GM23338 (cell line): ENCODE measurements at regions not wholly inside any gene's neighbourhood (a gene's known extent, or its start where the extent isn't known, plus 50 kb on each side); places are given as distances from the start of the nearest gene placed in this dataset.

Source experiments
- CREB1 ChIP-seq: fragments of 250-450 bp; sonication (Bioruptor Pico); IDR thresholded peaks from 2 replicates; pipeline ENCODE4 v1.5.0; 2020; ENCODE audit warnings: low read depth, mild to moderate bottlenecking, moderate library complexity
- EZH2 ChIP-seq: fragments of 200-600 bp; sonication (generic); IDR thresholded peaks from one replicate; pipeline ENCODE4 v1.8.0; 2017; ENCODE audit warnings: antibody characterized with exemption, mild to moderate bottlenecking, low read depth; ENCODE audit not compliant: unreplicated experiment
- EZH2phosphoT487 ChIP-seq: fragments of 200-600 bp; sonication (generic); IDR thresholded peaks from one replicate; pipeline ENCODE4 v1.8.1; 2018; ENCODE audit warnings: antibody characterized with exemption; ENCODE audit not compliant: unreplicated experiment
- JUNB ChIP-seq: IDR thresholded peaks from one replicate; pipeline ENCODE4 v1.6.1; 2016; ENCODE audit warnings: antibody characterized with exemption; ENCODE audit not compliant: unreplicated experiment
- POLR2AphosphoS5 ChIP-seq: IDR thresholded peaks from 2 replicates; pipeline ENCODE4 v1.6.1; 2016; ENCODE audit warnings: antibody characterized with exemption, low read depth
- STAT1 ChIP-seq: IDR thresholded peaks from one replicate; pipeline ENCODE4 v1.6.1; 2016; ENCODE audit warnings: antibody characterized with exemption; ENCODE audit not compliant: unreplicated experiment
- ZNF114 ChIP-seq: fragments of 250-450 bp; sonication (Bioruptor Pico); IDR thresholded peaks from 2 replicates; pipeline ENCODE4 v1.5.0; 2020; ENCODE audit warnings: mild to moderate bottlenecking, moderate library complexity
- TF ChIP-seq, protein P1 (sequence below), 2 experiments: fragments of 200-600 bp in 1 of 2; sonication (generic) in 1 of 2; conservative IDR thresholded peaks; 2 replicates each; pipeline versions ENCODE4 v1.5.1 to v1.6.1; 2016 to 2017; ENCODE audit warnings: antibody characterized with exemption in 2 of 2, low read depth in 2 of 2, mild to moderate bottlenecking in 2 of 2, moderate library complexity in 1 of 2
- TF ChIP-seq, protein P2 (sequence below): IDR thresholded peaks from 2 replicates; pipeline ENCODE4 v1.6.1; 2016; ENCODE audit warnings: antibody characterized with exemption
- TF ChIP-seq, protein P3 (sequence below): IDR thresholded peaks from one replicate; pipeline ENCODE4 v1.6.1; 2018; ENCODE audit warnings: antibody characterized with exemption; ENCODE audit not compliant: unreplicated experiment

DNA sequence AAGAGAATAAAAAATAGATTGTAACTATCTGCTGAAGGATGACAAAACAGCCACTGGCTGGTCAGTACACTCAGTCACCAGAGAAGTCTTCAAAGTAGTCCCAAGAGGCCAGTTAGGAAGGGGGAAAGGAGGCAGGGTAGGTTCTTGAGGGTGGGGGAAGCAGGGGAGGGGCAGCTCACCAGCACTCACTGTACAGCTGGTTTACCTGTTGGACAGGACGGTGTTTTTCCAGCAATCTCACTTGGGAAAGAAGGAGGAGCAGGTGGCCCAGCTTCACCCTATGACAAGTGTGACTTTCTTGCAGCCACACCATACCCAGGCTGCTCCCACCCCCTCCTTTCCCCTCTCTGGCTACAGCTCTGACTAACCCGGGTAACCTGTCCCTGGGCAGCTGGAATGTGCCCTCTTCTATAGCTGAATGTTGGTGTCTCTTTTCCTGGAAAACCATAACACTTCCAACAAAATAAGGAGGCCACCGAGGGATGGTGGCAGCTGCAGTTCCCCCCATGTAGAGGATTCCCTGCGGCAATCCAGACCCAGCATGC lies 203.4 kb upstream of the NSMCE3 start:
- TF ChIP-seq, protein P1, sequence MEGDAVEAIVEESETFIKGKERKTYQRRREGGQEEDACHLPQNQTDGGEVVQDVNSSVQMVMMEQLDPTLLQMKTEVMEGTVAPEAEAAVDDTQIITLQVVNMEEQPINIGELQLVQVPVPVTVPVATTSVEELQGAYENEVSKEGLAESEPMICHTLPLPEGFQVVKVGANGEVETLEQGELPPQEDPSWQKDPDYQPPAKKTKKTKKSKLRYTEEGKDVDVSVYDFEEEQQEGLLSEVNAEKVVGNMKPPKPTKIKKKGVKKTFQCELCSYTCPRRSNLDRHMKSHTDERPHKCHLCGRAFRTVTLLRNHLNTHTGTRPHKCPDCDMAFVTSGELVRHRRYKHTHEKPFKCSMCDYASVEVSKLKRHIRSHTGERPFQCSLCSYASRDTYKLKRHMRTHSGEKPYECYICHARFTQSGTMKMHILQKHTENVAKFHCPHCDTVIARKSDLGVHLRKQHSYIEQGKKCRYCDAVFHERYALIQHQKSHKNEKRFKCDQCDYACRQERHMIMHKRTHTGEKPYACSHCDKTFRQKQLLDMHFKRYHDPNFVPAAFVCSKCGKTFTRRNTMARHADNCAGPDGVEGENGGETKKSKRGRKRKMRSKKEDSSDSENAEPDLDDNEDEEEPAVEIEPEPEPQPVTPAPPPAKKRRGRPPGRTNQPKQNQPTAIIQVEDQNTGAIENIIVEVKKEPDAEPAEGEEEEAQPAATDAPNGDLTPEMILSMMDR (conservative IDR thresholded peaks at IDR 0.05; ENCODE audit: low read depth in 2 of 2), result no peak
- TF ChIP-seq EZH2 (no peak), POLR2AphosphoS5 (no peak), EZH2phosphoT487 (no peak), ZNF114 (CRISPR knock-in tag) (no peak), CREB1 (CRISPR knock-in tag) (no peak), JUNB (no peak), STAT1 (no peak)
- TF ChIP-seq, protein P2, sequence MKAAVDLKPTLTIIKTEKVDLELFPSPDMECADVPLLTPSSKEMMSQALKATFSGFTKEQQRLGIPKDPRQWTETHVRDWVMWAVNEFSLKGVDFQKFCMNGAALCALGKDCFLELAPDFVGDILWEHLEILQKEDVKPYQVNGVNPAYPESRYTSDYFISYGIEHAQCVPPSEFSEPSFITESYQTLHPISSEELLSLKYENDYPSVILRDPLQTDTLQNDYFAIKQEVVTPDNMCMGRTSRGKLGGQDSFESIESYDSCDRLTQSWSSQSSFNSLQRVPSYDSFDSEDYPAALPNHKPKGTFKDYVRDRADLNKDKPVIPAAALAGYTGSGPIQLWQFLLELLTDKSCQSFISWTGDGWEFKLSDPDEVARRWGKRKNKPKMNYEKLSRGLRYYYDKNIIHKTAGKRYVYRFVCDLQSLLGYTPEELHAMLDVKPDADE, result no peak
- TF ChIP-seq, protein P3, sequence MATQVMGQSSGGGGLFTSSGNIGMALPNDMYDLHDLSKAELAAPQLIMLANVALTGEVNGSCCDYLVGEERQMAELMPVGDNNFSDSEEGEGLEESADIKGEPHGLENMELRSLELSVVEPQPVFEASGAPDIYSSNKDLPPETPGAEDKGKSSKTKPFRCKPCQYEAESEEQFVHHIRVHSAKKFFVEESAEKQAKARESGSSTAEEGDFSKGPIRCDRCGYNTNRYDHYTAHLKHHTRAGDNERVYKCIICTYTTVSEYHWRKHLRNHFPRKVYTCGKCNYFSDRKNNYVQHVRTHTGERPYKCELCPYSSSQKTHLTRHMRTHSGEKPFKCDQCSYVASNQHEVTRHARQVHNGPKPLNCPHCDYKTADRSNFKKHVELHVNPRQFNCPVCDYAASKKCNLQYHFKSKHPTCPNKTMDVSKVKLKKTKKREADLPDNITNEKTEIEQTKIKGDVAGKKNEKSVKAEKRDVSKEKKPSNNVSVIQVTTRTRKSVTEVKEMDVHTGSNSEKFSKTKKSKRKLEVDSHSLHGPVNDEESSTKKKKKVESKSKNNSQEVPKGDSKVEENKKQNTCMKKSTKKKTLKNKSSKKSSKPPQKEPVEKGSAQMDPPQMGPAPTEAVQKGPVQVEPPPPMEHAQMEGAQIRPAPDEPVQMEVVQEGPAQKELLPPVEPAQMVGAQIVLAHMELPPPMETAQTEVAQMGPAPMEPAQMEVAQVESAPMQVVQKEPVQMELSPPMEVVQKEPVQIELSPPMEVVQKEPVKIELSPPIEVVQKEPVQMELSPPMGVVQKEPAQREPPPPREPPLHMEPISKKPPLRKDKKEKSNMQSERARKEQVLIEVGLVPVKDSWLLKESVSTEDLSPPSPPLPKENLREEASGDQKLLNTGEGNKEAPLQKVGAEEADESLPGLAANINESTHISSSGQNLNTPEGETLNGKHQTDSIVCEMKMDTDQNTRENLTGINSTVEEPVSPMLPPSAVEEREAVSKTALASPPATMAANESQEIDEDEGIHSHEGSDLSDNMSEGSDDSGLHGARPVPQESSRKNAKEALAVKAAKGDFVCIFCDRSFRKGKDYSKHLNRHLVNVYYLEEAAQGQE, result no peak
